GM12878 (cell line): ENCODE measurements at regions not wholly inside any gene's neighbourhood (a gene's known extent, or its start where the extent isn't known, plus 50 kb on each side); places are given as distances from the start of the nearest gene placed in this dataset.

ENCODE experiments used
- ATAC-seq: fragments of 200-7000 bp; cut with Tn5 transposase; 3 replicates; pipeline ENCODE4 v1.9.1; 2020; ENCODE audit warnings: mild to moderate bottlenecking, moderate library complexity
- BruUV-seq: library from RNA; stranded (reverse); fragments of 400-500 nt; replicated peaks from 2 replicates; lab custom pipeline; 2021; lab: Mats Ljungman, UMichigan
- CTCF ChIA-PET: fragments of 300-600 bp; sonication (Branson Sonifier 250); formaldehyde crosslinking; extraction: SDS; loops from one replicate; lab custom pipeline; 2021; ENCODE audit warnings: inconsistent platforms; lab: Yijun Ruan, JAX
- POLR2A ChIA-PET: fragments of 350-600 bp; formaldehyde crosslinking; extraction: SDS; loops from one replicate; lab custom pipeline; 2021; ENCODE audit warnings: inconsistent platforms; lab: Charles Lee
- RAD21 ChIA-PET: fragments of 300-600 bp; sonication (Branson Sonifier 250); formaldehyde crosslinking; loops from one replicate; lab custom pipeline; 2023; ENCODE audit warnings: antibody characterized with exemption; ENCODE audit not compliant: unreplicated experiment; lab: Charles Lee
- SMC1A ChIA-PET: fragments of 300-600 bp; sonication (Branson Sonifier 250); formaldehyde crosslinking; loops from one replicate; lab custom pipeline; 2023; ENCODE audit not compliant: unreplicated experiment, uncharacterized antibody; lab: Charles Lee
- DNase-seq: peaks from one replicate; pipeline ENCODE4 v3.0.0-alpha.2; 2011; ENCODE audit warnings: low read depth, low spot score
- FAIRE-seq: peaks from 3 replicates; lab custom pipeline; 2011; peaks lifted over from hg19 to GRCh38; lab: Jason Lieb, UNC
- H2AFZ ChIP-seq: 2 replicates; pipeline ENCODE4 v1.6.0; 2011; ENCODE audit warnings: low read depth, low read length, control low read depth; ENCODE audit not compliant: control insufficient read depth
- H3K27ac ChIP-seq: 2 replicates; pipeline ENCODE4 v1.5.1; 2011; ENCODE audit warnings: control low read depth; ENCODE audit not compliant: control insufficient read depth, insufficient read depth
- H3K27me3 ChIP-seq, 2 experiments: replicated peaks in 1 of 2; 2 replicates each; pipeline versions ENCODE4 v1.6.0 to v1.6.1; 2011; ENCODE audit warnings: low read length in 1 of 2; ENCODE audit not compliant: control insufficient read depth in 2 of 2, insufficient read depth in 2 of 2
- H3K36me3 ChIP-seq, 2 experiments: 2 replicates each; pipeline ENCODE4 v1.5.1; 2011; ENCODE audit warnings: low read length in 1 of 2; ENCODE audit not compliant: control insufficient read depth in 2 of 2, insufficient read depth in 2 of 2
- H3K4me1 ChIP-seq: 2 replicates; pipeline ENCODE4 v1.6.1; 2011; ENCODE audit warnings: mild to moderate bottlenecking, low read length, moderate library complexity, mixed read lengths; ENCODE audit not compliant: control insufficient read depth, insufficient read depth
- H3K4me2 ChIP-seq: 2 replicates; pipeline ENCODE4 v1.6.0; 2011; ENCODE audit warnings: control low read depth; ENCODE audit not compliant: control insufficient read depth, insufficient read depth
- H3K4me3 ChIP-seq: fragments of 200-600 bp; sonication (generic); 2 replicates; pipeline ENCODE4 v1.5.1; 2016
- H3K79me2 ChIP-seq: 2 replicates; pipeline ENCODE4 v1.6.0; 2011; ENCODE audit warnings: low read length; ENCODE audit not compliant: control insufficient read depth, insufficient read depth
- H3K9ac ChIP-seq: 2 replicates; pipeline ENCODE4 v1.8.0; 2011; ENCODE audit warnings: low read length, control low read depth, mixed read lengths; ENCODE audit not compliant: control insufficient read depth, insufficient read depth
- H3K9me3 ChIP-seq: replicated peaks from 3 replicates; pipeline ENCODE4 v1.5.1; 2011; ENCODE audit warnings: mild to moderate bottlenecking, low read length; ENCODE audit not compliant: control insufficient read depth, insufficient read depth
- H4K20me1 ChIP-seq: 2 replicates; pipeline ENCODE4 v1.6.0; 2011; ENCODE audit not compliant: control insufficient read depth, insufficient read depth
- CBX3 ChIP-seq: fragments of 200-600 bp; sonication (generic); IDR thresholded peaks from 2 replicates; pipeline ENCODE4 v1.6.1; 2016; ENCODE audit warnings: low read depth, borderline replicate concordance
- CHD1 ChIP-seq: IDR thresholded peaks from 2 replicates; pipeline ENCODE4 v1.6.1; 2012; ENCODE audit warnings: low read depth, low read length, improper control_type of control experiment
- CHD4 ChIP-seq: fragments of 200-600 bp; sonication (generic); IDR thresholded peaks from 2 replicates; pipeline ENCODE4 v1.6.1; 2016; ENCODE audit warnings: mild to moderate bottlenecking
- GABPA ChIP-seq: IDR thresholded peaks from 2 replicates; pipeline ENCODE4 v1.6.1; 2014; ENCODE audit warnings: antibody characterized with exemption, low read depth, mild to moderate bottlenecking, inconsistent platforms
- MLLT1 ChIP-seq: fragments of 450-650 bp; IDR thresholded peaks from 2 replicates; pipeline ENCODE4 v1.6.1; 2016; ENCODE audit warnings: mild to moderate bottlenecking
- MTA2 ChIP-seq: fragments of 450-650 bp; IDR thresholded peaks from 2 replicates; pipeline ENCODE4 v1.6.1; 2016; ENCODE audit warnings: low read depth, mild to moderate bottlenecking, moderate library complexity
- NFYB ChIP-seq: IDR thresholded peaks from 2 replicates; pipeline ENCODE4 v1.6.1; 2011; ENCODE audit warnings: low read depth, mild to moderate bottlenecking, low read length, improper control_type of control experiment, moderate library complexity; ENCODE audit not compliant: insufficient read depth
- NKRF ChIP-seq: fragments of 450-650 bp; conservative IDR thresholded peaks from 2 replicates; pipeline ENCODE4 v1.6.1; 2017; ENCODE audit warnings: mild to moderate bottlenecking, moderate library complexity
- SUZ12 ChIP-seq: fragments of 200-600 bp; sonication (generic); IDR thresholded peaks from one replicate; pipeline ENCODE4 v1.6.1; 2018; ENCODE audit warnings: antibody characterized with exemption, mild to moderate bottlenecking; ENCODE audit not compliant: unreplicated experiment
- ZBTB11 ChIP-seq: fragments of 450-650 bp; formaldehyde crosslinking; IDR thresholded peaks from 2 replicates; pipeline ENCODE4 v1.5.0; 2022; ENCODE audit warnings: mild to moderate bottlenecking, missing genetic modification characterization
- ZNF207 ChIP-seq: fragments of 450-650 bp; IDR thresholded peaks from 2 replicates; pipeline ENCODE4 v1.6.1; 2014; ENCODE audit warnings: antibody characterized with exemption, mild to moderate bottlenecking, borderline replicate concordance
- WGBS: methylation state at CpG from one replicate; pipeline ENCODE4 v1.1.6; 2016; ENCODE audit warnings: low lambda C conversion rate; ENCODE audit not compliant: insufficient replicate concordance, insufficient coverage; ENCODE audit errors: missing lambda C conversion rate; 5-methylcytosine and 5-hydroxymethylcytosine counted together
- in situ Hi-C: fragments of 300-500 bp; cut with MboI; formaldehyde crosslinking; loops from 9 replicates; pipeline ENCODE4 v1.14.3; 2018; ENCODE audit warnings: mixed read lengths
- intact Hi-C: fragments of 100-400 bp; cut with micrococcal nuclease; formaldehyde crosslinking; loops from one replicate; pipeline ENCODE4 v1.14.2; 2022; ENCODE audit not compliant: unreplicated experiment

- ChIA-PET CTCF (no interaction called here), SMC1A (no interaction called here), RAD21 (no interaction called here), POLR2A (no interaction called here)
- ATAC-seq, result no peak
- no peaks in the 10 kb centered on the region for H3K36me3 ChIP-seq
- no peak overlapping the region for H3K4me3 ChIP-seq
- TF ChIP-seq SUZ12, result no peak
- TF ChIP-seq CHD4, result no peak
- TF ChIP-seq NFYB, result no peak
- no peak for TF ChIP-seq ZBTB11 (CRISPR knock-in tag)
- intact Hi-C loops (no loop called here), in situ Hi-C loops (no loop called here)
- DNase-seq, result no peak
- no TSS peak for BruUV-seq
- WGBS, result 18% methylated on average over 5 of the region's 5 CpGs
- no peaks in the 10 kb centered on the region for H3K4me1 ChIP-seq
- no peaks in the 10 kb centered on the region for H3K79me2 ChIP-seq
- H3K9ac ChIP-seq, result no peak overlapping the region
- H3K27me3 ChIP-seq, result no peaks in the 10 kb centered on the region
- H3K27ac ChIP-seq, result no peak overlapping the region
- H2AFZ ChIP-seq, result no peak overlapping the region
- H4K20me1 ChIP-seq, result no peaks in the 10 kb centered on the region
- H3K9me3 ChIP-seq, result no peaks in the 10 kb centered on the region
- no peak for FAIRE-seq
- H3K4me2 ChIP-seq, result no peak overlapping the region
Observed at GRCh38 chr18:78849046-78849445, 130.6 kb upstream of the SALL3 start.

GRCh38 chr18:78849458-78849857 lies 130.2 kb upstream of the SALL3 start:
- H3K36me3 ChIP-seq, result no peaks in the 10 kb centered on the region
- ChIA-PET CTCF (no interaction called here), RAD21 (no interaction called here), POLR2A (no interaction called here), SMC1A (no interaction called here)
- no peaks in the 10 kb centered on the region for H3K4me1 ChIP-seq
- H3K79me2 ChIP-seq, result no peaks in the 10 kb centered on the region
- H3K27ac ChIP-seq, result no peak overlapping the region
- DNase-seq (no peak), FAIRE-seq (no peak), ATAC-seq (no peak)
- H3K9me3 ChIP-seq, result no peaks in the 10 kb centered on the region
- H3K27me3 ChIP-seq, result no peaks in the 10 kb centered on the region
- 0% methylated on average over 2 of the region's 2 CpGs for WGBS
- H2AFZ ChIP-seq, result no peak overlapping the region
- no peaks in the 10 kb centered on the region for H4K20me1 ChIP-seq
- no peak overlapping the region for H3K4me3 ChIP-seq
- in situ Hi-C loops, result no loop called here
- H3K9ac ChIP-seq, result no peak overlapping the region
- H3K4me2 ChIP-seq, result no peak overlapping the region
- BruUV-seq, result no TSS peak
- intact Hi-C loops, result no loop called here
- TF ChIP-seq GABPA (no peak), ZNF207 (no peak), MTA2 (no peak), NKRF (no peak), CBX3 (no peak), MLLT1 (no peak), CHD1 (no peak)
